T-helper 2 cell treated with Interferon-gamma antibody and Interleukin-4, amounts not matched to agents 100 ng/mL and 5 ng/mL, for 36 hours (primary cell): ENCODE measurements at regions not wholly inside any gene's neighbourhood (a gene's known extent, or its start where the extent isn't known, plus 50 kb on each side); places are given as distances from the start of the nearest gene placed in this dataset.

Experiments used
- intact Hi-C: fragments of 100-400 bp; cut with micrococcal nuclease; formaldehyde crosslinking; loops from one replicate; pipeline ENCODE4 v1.15.1; 2023

- intact Hi-C loops, result no loop called here
These were observed 83.9 kb upstream of the USP47 start for GRCh38 chr11:11757909-11758308.

GRCh38 chr11:11756718-11757117 is 85.1 kb upstream of the USP47 start:
- intact Hi-C loops, result no loop called here

- intact Hi-C loops, result no loop called here
These were observed 85.9 kb upstream of the USP47 start for GRCh38 chr11:11755871-11756270.

- intact Hi-C loops, result no loop called here
These were observed 89.1 kb upstream of the USP47 start for GRCh38 chr11:11752679-11753078.

GRCh38 chr11:11750017-11750878 is 91.5 kb upstream of the USP47 start:
- intact Hi-C loops, result no loop called here

GRCh38 chr11:11748706-11749365 is 92.9 kb upstream of the USP47 start:
- intact Hi-C loops, result no loop called here

GRCh38 chr11:11747570-11747969 is 94.2 kb upstream of the USP47 start:
- intact Hi-C loops, result no loop called here

GRCh38 chr11:11746449-11746848 is 95.3 kb upstream of the USP47 start:
- intact Hi-C loops, result no loop called here

GRCh38 chr11:11743216-11743615 is 98.6 kb upstream of the USP47 start:
- intact Hi-C loops, result no loop called here

GRCh38 chr11:11742486-11742885 is 99.3 kb upstream of the USP47 start:
- intact Hi-C loops, result no loop called here

- intact Hi-C loops, result no loop called here
These were observed 100.9 kb upstream of the USP47 start for GRCh38 chr11:11740836-11741235.

GRCh38 chr11:11740073-11740702 is 101.6 kb upstream of the USP47 start:
- intact Hi-C loops, result no loop called here

GRCh38 chr11:11738370-11738769 is 103.4 kb upstream of the USP47 start:
- intact Hi-C loops, result no loop called here

- intact Hi-C loops, result no loop called here
These were observed 106.2 kb upstream of the USP47 start for GRCh38 chr11:11735586-11735985.

- intact Hi-C loops, result no loop called here
These were observed 108.5 kb upstream of the USP47 start for GRCh38 chr11:11733246-11733747.

GRCh38 chr11:11732116-11732515 is 109.7 kb upstream of the USP47 start:
- intact Hi-C loops, result no loop called here

- intact Hi-C loops, result no loop called here
These were observed 109.7 kb upstream of the GALNT18 start for GRCh38 chr11:11731311-11732083.

- intact Hi-C loops, result no loop called here
These were observed 106.6 kb upstream of the GALNT18 start for GRCh38 chr11:11728386-11728785.

GRCh38 chr11:11725438-11725837 is 103.6 kb upstream of the GALNT18 start:
- intact Hi-C loops, result no loop called here

- intact Hi-C loops, result no loop called here
These were observed 103.2 kb upstream of the GALNT18 start for GRCh38 chr11:11724994-11725393.

- intact Hi-C loops, result no loop called here
These were observed 101.1 kb upstream of the GALNT18 start for GRCh38 chr11:11722861-11723260.
